ENCODE measurements at regions not wholly inside any gene's neighbourhood (a gene's known extent, or its start where the extent isn't known, plus 50 kb on each side); places are given as distances from the start of the nearest gene placed in this dataset.

DNA sequence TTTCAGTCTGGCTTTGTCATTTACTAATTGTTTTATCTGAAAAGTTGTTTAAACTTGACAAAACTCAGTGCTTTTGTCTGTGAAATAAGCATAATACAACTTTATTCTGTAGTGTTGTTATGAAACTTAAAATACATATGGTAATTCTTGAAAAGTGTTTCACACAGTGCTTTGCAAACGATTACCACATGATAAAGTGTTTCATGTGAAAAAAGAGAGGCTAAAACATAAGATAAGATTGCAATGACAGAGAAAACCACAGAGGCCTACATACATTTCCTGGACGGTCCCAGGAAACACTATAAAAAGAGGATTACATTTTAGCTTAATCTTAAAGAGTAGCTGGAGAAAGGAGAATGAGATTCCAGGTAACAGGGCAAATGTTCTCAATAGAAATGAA is 1934.6 kb upstream of the LRRTM1 start:
- no peaks in the 10 kb centered on the region for H3K36me3 ChIP-seq
- H3K9me3 ChIP-seq: no peaks in the 10 kb centered on the region
- TF ChIP-seq, protein P1, sequence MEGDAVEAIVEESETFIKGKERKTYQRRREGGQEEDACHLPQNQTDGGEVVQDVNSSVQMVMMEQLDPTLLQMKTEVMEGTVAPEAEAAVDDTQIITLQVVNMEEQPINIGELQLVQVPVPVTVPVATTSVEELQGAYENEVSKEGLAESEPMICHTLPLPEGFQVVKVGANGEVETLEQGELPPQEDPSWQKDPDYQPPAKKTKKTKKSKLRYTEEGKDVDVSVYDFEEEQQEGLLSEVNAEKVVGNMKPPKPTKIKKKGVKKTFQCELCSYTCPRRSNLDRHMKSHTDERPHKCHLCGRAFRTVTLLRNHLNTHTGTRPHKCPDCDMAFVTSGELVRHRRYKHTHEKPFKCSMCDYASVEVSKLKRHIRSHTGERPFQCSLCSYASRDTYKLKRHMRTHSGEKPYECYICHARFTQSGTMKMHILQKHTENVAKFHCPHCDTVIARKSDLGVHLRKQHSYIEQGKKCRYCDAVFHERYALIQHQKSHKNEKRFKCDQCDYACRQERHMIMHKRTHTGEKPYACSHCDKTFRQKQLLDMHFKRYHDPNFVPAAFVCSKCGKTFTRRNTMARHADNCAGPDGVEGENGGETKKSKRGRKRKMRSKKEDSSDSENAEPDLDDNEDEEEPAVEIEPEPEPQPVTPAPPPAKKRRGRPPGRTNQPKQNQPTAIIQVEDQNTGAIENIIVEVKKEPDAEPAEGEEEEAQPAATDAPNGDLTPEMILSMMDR (IDR thresholded peaks at IDR 0.05; ENCODE audit: low read depth, low read length): no peak
- no peak for DNase-seq
- no peaks in the 10 kb centered on the region for H3K4me1 ChIP-seq
- H3K4me3 ChIP-seq (ENCODE audit: low read depth, low read length): no peak overlapping the region
- H3K27me3 ChIP-seq: no peaks in the 10 kb centered on the region

DNA sequence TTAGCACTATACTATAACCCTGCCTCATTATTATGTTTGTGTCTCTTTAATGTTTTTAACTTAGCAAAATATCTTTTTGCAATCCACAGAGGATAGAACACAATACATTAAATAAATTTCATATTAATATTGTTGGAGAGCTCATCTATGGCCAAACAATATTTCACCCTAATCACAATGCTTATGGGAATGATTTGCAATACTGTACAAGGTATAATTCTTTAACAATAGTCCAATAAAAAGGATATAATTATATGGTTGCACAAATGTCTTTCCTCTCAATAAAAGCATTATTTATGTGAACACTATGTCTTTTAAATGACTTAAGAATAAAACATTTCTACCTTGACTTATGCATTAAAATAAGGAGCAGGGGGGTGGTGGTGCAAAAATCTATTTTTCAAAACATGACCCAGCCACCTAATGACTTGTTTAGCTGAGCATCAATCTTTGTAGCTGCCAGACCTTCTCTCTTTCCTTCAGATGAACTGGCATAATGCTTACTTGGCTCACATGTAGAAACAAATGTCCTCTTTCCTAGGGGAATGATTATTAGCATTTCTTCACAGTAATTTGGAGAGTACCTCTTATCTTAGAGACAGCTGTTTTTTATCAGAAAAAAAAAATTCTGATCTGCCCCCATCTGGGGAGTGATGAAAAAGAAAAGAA is 1933.6 kb upstream of the LRRTM1 start:
- Histone ChIP-seq H3K36me3 (no peaks in the 10 kb centered on the region), H3K27me3 (no peaks in the 10 kb centered on the region), H3K4me3 (ENCODE audit: low read depth, low read length) (no peak overlapping the region), H3K9me3 (no peaks in the 10 kb centered on the region), H3K4me1 (no peaks in the 10 kb centered on the region)
- DNase-seq: no peak
- TF ChIP-seq, protein P1 (IDR thresholded peaks at IDR 0.05; ENCODE audit: low read depth, low read length): no peak

DNA sequence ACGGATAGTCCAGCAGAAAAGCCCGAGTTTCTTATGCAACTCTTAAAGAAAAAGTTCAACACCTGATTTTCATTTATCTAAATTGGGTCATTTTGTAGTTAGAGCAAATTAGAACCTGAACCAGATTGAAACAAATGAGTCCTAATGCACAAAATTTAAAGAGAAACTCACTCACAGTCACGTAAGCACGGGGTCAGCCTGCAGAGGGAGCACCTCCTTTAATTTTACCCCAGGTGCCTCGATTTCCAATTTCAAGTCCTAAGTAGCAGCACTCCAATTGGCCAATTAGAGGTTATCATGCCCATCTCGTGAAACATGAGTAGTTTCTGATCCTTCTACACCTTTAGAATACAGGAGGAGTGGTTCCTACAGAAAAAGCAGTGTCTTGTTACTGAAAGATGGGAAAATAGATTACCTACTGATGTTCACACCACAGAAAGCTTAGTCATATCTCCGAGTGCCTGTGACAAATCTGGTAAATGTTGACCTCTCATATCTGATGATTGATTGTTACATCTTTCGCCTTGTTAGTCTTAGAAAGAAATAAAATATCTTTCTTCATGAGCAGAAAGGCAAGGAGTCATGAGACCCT is 1929.8 kb upstream of the LRRTM1 start:
- DNase-seq: no peak
- H3K36me3 ChIP-seq: no peaks in the 10 kb centered on the region
- TF ChIP-seq, protein P1 (IDR thresholded peaks at IDR 0.05; ENCODE audit: low read depth, low read length): no peak
- no peaks in the 10 kb centered on the region for H3K9me3 ChIP-seq
- no peak overlapping the region for H3K4me3 ChIP-seq (ENCODE audit: low read depth, low read length)
- H3K4me1 ChIP-seq: no peaks in the 10 kb centered on the region
- no peaks in the 10 kb centered on the region for H3K27me3 ChIP-seq

DNA sequence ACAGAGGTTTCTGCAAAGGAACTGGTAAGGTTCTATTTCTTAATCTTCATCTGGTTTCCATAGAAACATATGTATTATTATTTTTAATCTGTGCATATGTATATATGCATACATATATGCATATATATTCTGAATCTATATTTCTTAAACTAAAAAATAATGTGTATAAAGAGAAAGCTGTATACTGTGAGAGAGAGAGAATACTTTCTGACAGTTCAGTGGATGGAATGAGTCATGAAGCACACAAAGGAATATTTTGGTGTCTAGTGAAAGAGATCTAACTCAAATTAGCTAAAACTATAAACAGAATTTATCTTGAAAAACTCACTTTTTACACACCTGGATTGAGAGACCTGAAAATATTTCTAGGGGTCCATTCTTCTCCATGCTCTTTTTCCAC is 1929.3 kb upstream of the LRRTM1 start:
- no peak for DNase-seq
- Histone ChIP-seq H3K4me1 (no peaks in the 10 kb centered on the region), H3K27me3 (no peaks in the 10 kb centered on the region), H3K4me3 (ENCODE audit: low read depth, low read length) (no peak overlapping the region), H3K36me3 (no peaks in the 10 kb centered on the region), H3K9me3 (no peaks in the 10 kb centered on the region)
- TF ChIP-seq, protein P1 (IDR thresholded peaks at IDR 0.05; ENCODE audit: low read depth, low read length): no peak

DNA sequence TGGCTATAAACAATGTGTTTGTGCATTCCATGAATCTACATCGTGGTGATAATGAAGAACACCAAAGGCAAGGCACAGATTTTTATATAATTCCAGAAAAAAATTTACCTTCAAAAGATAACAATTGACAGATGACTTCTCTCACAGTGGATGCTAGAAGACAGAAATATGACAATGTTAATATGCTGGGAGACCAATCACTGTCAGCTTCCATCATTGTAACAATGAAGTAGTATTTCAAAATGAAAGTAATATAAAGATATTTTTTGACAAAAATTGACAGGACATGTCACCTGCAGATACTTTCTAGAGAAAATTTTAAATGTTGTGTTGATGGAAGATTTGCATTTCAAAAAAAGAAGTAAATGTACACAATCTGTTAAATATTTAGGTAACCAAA is 1925.9 kb upstream of the LRRTM1 start:
- Histone ChIP-seq H3K27me3 (no peaks in the 10 kb centered on the region), H3K4me3 (ENCODE audit: low read depth, low read length) (no peak overlapping the region), H3K9me3 (no peaks in the 10 kb centered on the region), H3K36me3 (no peaks in the 10 kb centered on the region), H3K4me1 (no peaks in the 10 kb centered on the region)
- TF ChIP-seq, protein P1 (IDR thresholded peaks at IDR 0.05; ENCODE audit: low read depth, low read length): no peak
- DNase-seq: no peak

DNA sequence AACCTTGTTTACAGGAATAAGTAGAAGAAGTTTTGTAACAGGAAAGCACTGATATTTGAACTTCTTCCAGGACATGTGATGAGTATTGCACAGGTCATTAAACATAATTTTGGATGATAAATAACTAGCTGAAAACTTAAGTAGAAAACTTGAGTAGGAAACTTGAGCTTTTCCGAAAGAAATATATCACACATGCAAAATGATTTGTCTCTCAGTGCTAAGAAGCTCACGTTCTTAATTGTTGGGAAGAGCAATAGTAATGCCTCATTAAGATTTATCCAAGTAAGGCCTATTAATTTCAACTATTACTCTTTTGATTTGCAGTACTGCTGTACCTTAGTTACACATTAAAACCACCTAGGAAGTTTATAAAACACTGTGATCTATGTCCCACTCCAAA is 1921.9 kb upstream of the LRRTM1 start:
- H3K9me3 ChIP-seq: no peaks in the 10 kb centered on the region
- H3K4me3 ChIP-seq (ENCODE audit: low read depth, low read length): no peak overlapping the region
- no peak for DNase-seq
- TF ChIP-seq, protein P1 (IDR thresholded peaks at IDR 0.05; ENCODE audit: low read depth, low read length): no peak
- no peaks in the 10 kb centered on the region for H3K36me3 ChIP-seq
- H3K4me1 ChIP-seq: no peaks in the 10 kb centered on the region
- no peaks in the 10 kb centered on the region for H3K27me3 ChIP-seq
